ENCODE measurements at regions not wholly inside any gene's neighbourhood (a gene's known extent, or its start where the extent isn't known, plus 50 kb on each side); places are given as distances from the start of the nearest gene placed in this dataset.
"Not testable (repeated sequence)": the region's sequence is repeated elsewhere in the genome, so short reads cannot be mapped to it uniquely, and the experiment has no call there.

- H4K91ac ChIP-seq (ENCODE audit: low read depth, low read length); H3K9me3 ChIP-seq (ENCODE audit: insufficient read depth, low read depth, low read length); H4K12ac ChIP-seq (ENCODE audit: low read depth, low read length); H3K27ac ChIP-seq (ENCODE audit: low read depth, low read length); H2BK5ac ChIP-seq (ENCODE audit: low read depth, low read length, poor library complexity); H3K27me3 ChIP-seq (ENCODE audit: insufficient read depth, low read length); H3K18ac ChIP-seq (ENCODE audit: low read length); H3K4me2 ChIP-seq (ENCODE audit: low read length); H2AK5ac ChIP-seq (ENCODE audit: low read length); H3K4ac ChIP-seq (ENCODE audit: low read depth, low read length); H2BK120ac ChIP-seq (ENCODE audit: insufficient read depth, low read length, poor library complexity); H2AFZ ChIP-seq (ENCODE audit: insufficient read depth, low read length, poor library complexity); H3K9ac ChIP-seq (ENCODE audit: low read length); H3K79me1 ChIP-seq (ENCODE audit: low read length); H3K4me1 ChIP-seq (ENCODE audit: control insufficient read depth in 1 of 2, insufficient read depth in 2 of 2, low read length in 2 of 2); H3K4me3 ChIP-seq (ENCODE audit: low read depth, low read length); H3K36me3 ChIP-seq (ENCODE audit: control insufficient read depth in 1 of 2, insufficient read depth in 2 of 2, low read length in 2 of 2); H2BK12ac ChIP-seq (ENCODE audit: low read length); H3K79me2 ChIP-seq (ENCODE audit: control insufficient read depth, insufficient read depth, low read length, poor library complexity); H4K8ac ChIP-seq (ENCODE audit: low read depth, low read length); DNase-seq; H3K14ac ChIP-seq (ENCODE audit: low read length); H3K23ac ChIP-seq (ENCODE audit: low read length): not testable (repeated sequence)
- no CpG with 5 or more reads among the region's 9 CpGs for WGBS (ENCODE audit: extremely low coverage, insufficient coverage, insufficient read length)
These were observed 59.5 kb upstream of the PNPLA4 start for GRCh38 chrX:7986738-7987137.

DNA sequence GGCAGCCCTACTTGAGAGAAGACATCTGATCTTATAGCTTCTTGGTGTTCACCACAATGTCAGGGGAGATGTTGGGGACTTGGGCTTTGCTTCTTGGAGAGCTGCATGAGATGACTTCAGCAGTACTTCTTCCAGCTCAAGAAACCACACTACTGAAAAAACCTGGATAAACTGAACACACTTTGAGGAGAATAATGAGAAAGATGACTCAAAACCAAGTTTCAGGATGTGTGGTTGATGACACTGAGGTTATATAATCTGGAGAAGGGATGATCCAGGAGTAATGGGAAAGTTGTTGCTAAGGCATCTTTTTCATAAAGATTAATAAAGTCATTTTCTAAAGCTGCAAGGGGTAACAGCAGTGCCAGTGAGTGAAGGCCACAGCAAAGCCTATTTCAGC is 58.4 kb upstream of the PNPLA4 start:
- no peak for DNase-seq
- no peak overlapping the region for H4K12ac ChIP-seq (ENCODE audit: low read depth, low read length)
- no peak overlapping the region for H2BK12ac ChIP-seq (ENCODE audit: low read length)
- no peak overlapping the region for H3K4me3 ChIP-seq (ENCODE audit: low read depth, low read length)
- H2AK5ac ChIP-seq (ENCODE audit: low read length), result no peak overlapping the region
- no peak overlapping the region for H3K14ac ChIP-seq (ENCODE audit: low read length)
- no peak overlapping the region for H4K91ac ChIP-seq (ENCODE audit: low read depth, low read length)
- no peaks in the 10 kb centered on the region for H3K79me1 ChIP-seq (ENCODE audit: low read length)
- H2BK120ac ChIP-seq (ENCODE audit: insufficient read depth, low read length, poor library complexity), result no peak overlapping the region
- H3K27me3 ChIP-seq (ENCODE audit: insufficient read depth, low read length), result no peaks in the 10 kb centered on the region
- H3K27ac ChIP-seq (ENCODE audit: low read depth, low read length), result no peak overlapping the region
- H3K9ac ChIP-seq (ENCODE audit: low read length), result no peak overlapping the region
- no peak overlapping the region for H3K4ac ChIP-seq (ENCODE audit: low read depth, low read length)
- H3K18ac ChIP-seq (ENCODE audit: low read length), result no peak overlapping the region
- no peaks in the 10 kb centered on the region for H3K36me3 ChIP-seq (ENCODE audit: control insufficient read depth in 1 of 2, insufficient read depth in 2 of 2, low read length in 2 of 2)
- no peaks in the 10 kb centered on the region for H3K4me1 ChIP-seq (ENCODE audit: control insufficient read depth in 1 of 2, insufficient read depth in 2 of 2, low read length in 2 of 2)
- no peaks in the 10 kb centered on the region for H3K79me2 ChIP-seq (ENCODE audit: control insufficient read depth, insufficient read depth, low read length, poor library complexity)
- H2BK5ac ChIP-seq (ENCODE audit: low read depth, low read length, poor library complexity), result no peak overlapping the region
- no peak overlapping the region for H3K23ac ChIP-seq (ENCODE audit: low read length)
- H2AFZ ChIP-seq (ENCODE audit: insufficient read depth, low read length, poor library complexity), result no peak overlapping the region
- no peak overlapping the region for H3K4me2 ChIP-seq (ENCODE audit: low read length)
- H4K8ac ChIP-seq (ENCODE audit: low read depth, low read length), result no peak overlapping the region
- H3K9me3 ChIP-seq (ENCODE audit: insufficient read depth, low read depth, low read length), result no peaks in the 10 kb centered on the region

DNA sequence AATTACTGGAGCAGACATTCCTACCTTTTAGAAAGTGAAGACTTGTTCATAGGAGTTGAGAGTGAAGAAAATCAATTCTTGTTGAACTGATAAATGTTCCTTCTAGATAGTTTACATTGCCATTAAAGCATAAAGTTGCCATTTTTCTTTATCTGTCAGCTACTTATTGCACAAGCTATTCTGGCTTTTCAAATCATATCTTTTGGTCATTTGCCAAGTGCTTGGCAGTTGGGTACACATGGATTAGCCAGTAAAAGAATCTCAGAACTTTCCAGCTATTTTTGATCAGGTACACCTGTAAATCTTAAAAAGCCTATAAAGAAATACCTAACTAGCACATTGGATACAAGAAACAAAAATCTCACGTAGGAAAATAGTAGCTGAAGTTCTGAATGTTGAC is 56.4 kb upstream of the PNPLA4 start:
- Histone ChIP-seq H3K4me3 (ENCODE audit: low read depth, low read length) (no peak overlapping the region), H4K8ac (ENCODE audit: low read depth, low read length) (no peak overlapping the region), H2BK120ac (ENCODE audit: insufficient read depth, low read length, poor library complexity) (no peak overlapping the region), H3K18ac (ENCODE audit: low read length) (no peak overlapping the region), H3K27ac (ENCODE audit: low read depth, low read length) (no peak overlapping the region), H3K9ac (ENCODE audit: low read length) (no peak overlapping the region), H2BK5ac (ENCODE audit: low read depth, low read length, poor library complexity) (no peak overlapping the region), H3K9me3 (ENCODE audit: insufficient read depth, low read depth, low read length) (no peaks in the 10 kb centered on the region), H3K4ac (ENCODE audit: low read depth, low read length) (no peak overlapping the region), H4K91ac (ENCODE audit: low read depth, low read length) (no peak overlapping the region), H3K79me2 (ENCODE audit: control insufficient read depth, insufficient read depth, low read length, poor library complexity) (no peaks in the 10 kb centered on the region), H2AK5ac (ENCODE audit: low read length) (no peak overlapping the region), H3K27me3 (ENCODE audit: insufficient read depth, low read length) (no peaks in the 10 kb centered on the region), H3K4me1 (ENCODE audit: control insufficient read depth in 1 of 2, insufficient read depth in 2 of 2, low read length in 2 of 2) (no peaks in the 10 kb centered on the region), H3K23ac (ENCODE audit: low read length) (no peak overlapping the region), H2AFZ (ENCODE audit: insufficient read depth, low read length, poor library complexity) (no peak overlapping the region), H3K4me2 (ENCODE audit: low read length) (no peak overlapping the region), H3K14ac (ENCODE audit: low read length) (no peak overlapping the region), H3K79me1 (ENCODE audit: low read length) (no peaks in the 10 kb centered on the region), H3K36me3 (ENCODE audit: control insufficient read depth in 1 of 2, insufficient read depth in 2 of 2, low read length in 2 of 2) (no peaks in the 10 kb centered on the region), H2BK12ac (ENCODE audit: low read length) (no peak overlapping the region), H4K12ac (ENCODE audit: low read depth, low read length) (no peak overlapping the region)
- no peak for DNase-seq
- no CpG with 5 or more reads among the region's 1 CpG for WGBS (ENCODE audit: extremely low coverage, insufficient coverage, insufficient read length)

All from trophoblast cell (in vitro differentiated cells and primary cell).